Liver (tissue), 3 donors: ENCODE measurements at regions not wholly inside any gene's neighbourhood (a gene's known extent, or its start where the extent isn't known, plus 50 kb on each side); places are given as distances from the start of the nearest gene placed in this dataset.

Experiments used
- CTCF ChIP-seq: fragments of 150-350 bp; IDR thresholded peaks from 2 replicates; pipeline ENCODE4 v1.5.1; 2017; ENCODE audit warnings: improper control_type of control experiment, low read depth, low read length; ENCODE audit not compliant: missing input control
- FOXA1 ChIP-seq: IDR thresholded peaks from 2 replicates; pipeline ENCODE4 v1.6.1; 2016; ENCODE audit warnings: antibody characterized with exemption
- FOXA2 ChIP-seq: IDR thresholded peaks from 2 replicates; pipeline ENCODE4 v1.6.1; 2016; ENCODE audit warnings: antibody characterized with exemption
- GABPA ChIP-seq, 2 donors: IDR thresholded peaks in 1 of 2; conservative IDR thresholded peaks in 1 of 2; 2 replicates each; pipeline ENCODE4 v1.6.1; 2016; ENCODE audit warnings: antibody characterized with exemption in 2 of 2, mild to moderate bottlenecking in 1 of 2, moderate library complexity in 1 of 2
- JUND ChIP-seq, 2 donors: IDR thresholded peaks; 2 replicates each; pipeline ENCODE4 v1.6.1; 2016; ENCODE audit warnings: antibody characterized with exemption in 2 of 2
- MAX ChIP-seq: IDR thresholded peaks from 2 replicates; pipeline ENCODE4 v1.6.1; 2016; ENCODE audit warnings: antibody characterized with exemption
- RAD21 ChIP-seq, 2 donors: IDR thresholded peaks; 2 replicates each; pipeline ENCODE4 v1.6.1; 2016; ENCODE audit warnings: antibody characterized with exemption in 2 of 2, mild to moderate bottlenecking in 2 of 2
- REST ChIP-seq: IDR thresholded peaks from 2 replicates; pipeline ENCODE4 v1.6.1; 2016; ENCODE audit warnings: antibody characterized with exemption, mild to moderate bottlenecking
- TAF1 ChIP-seq: conservative IDR thresholded peaks from 2 replicates; pipeline ENCODE4 v1.6.1; 2016; ENCODE audit warnings: antibody characterized with exemption, mild to moderate bottlenecking
- donor health status: healthy.
- donor health status: healthy.

- TF ChIP-seq CTCF: no peak
- no peak for TF ChIP-seq RAD21 (IDR thresholded peaks at IDR 0.05)
- TF ChIP-seq MAX: no peak
- TF ChIP-seq TAF1: no peak
- no peak for TF ChIP-seq GABPA (IDR thresholded peaks at IDR 0.05 in 1 of 2, conservative IDR thresholded peaks at IDR 0.05 in 1 of 2)
- no peak for TF ChIP-seq REST
- TF ChIP-seq FOXA1: no peak
- no peak for TF ChIP-seq FOXA2
- no peak for TF ChIP-seq JUND (IDR thresholded peaks at IDR 0.05)
These were observed 256.3 kb upstream of the ZFHX3 start for GRCh38 chr16:73304008-73304774.
